ENCODE measurements at regions not wholly inside any gene's neighbourhood (a gene's known extent, or its start where the extent isn't known, plus 50 kb on each side); places are given as distances from the start of the nearest gene placed in this dataset.
A peak's percentile ranks its signal among the peaks of the same experiment; 100 is the strongest.

DNA sequence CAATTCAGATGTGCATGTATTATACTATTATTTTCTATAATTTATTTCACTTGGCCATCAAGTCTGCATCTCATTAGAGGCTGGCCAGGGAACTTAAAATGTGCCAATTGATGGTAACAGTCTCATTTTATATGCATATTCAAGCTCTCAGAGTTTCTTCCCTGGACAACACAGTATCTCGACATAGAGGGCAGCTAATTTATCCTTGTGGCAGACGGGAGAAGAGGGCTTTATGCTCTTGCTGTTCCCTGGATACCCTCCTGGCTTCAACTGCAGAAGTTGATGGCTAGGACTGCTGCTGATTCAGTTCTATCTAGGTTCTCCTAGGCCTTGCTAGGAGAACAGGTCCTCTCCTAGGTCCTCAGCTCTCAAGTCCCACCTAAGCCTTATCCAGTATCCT is 99.1 kb upstream of the NPHP3 start:
- DNase-seq = no peak

DNA sequence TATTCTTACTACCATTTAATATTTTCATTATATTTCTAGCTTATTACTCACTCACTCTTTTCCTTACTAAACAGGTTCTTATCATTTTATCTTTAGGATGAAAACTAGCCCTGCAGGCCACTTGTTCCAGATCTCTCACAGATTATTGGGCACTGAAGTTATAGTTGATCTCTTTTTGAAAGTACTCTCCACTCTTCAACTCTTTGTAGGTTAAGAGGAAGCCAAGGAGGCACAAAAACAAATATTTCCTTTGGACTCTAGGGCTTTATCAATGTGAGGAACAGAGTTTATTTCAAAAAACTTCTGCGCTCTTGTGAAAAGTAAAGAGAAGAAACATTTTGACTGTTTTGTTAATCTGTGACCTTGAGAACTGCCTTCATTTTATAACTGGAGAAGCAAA is 96.0 kb upstream of the NPHP3 start:
- no peak for DNase-seq

DNA sequence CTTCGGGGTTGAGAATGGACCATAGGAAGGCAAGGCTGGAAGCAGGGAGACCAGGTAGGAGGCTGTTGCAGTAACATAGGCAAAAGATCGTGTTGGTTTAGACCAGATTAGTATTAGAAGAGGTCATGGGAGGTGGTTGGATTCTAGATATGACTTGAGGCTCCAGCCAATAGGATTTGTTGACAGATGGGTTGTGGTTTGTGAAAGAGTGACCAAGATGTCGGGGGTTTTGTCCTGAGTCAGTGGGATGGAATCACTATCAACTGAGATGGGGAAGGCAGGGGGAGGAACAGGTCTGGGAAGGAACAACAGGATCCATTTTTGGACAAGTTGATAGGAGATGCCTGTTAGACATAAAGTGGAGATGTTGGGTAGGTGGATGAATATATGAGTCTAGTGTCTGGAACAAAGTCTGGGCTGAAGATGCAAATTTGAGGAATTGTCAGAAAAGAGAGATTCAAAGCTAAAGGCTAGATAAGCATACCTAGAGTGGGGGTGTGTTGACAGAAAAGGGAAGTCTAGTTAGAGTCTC is 95.5 kb upstream of the NPHP3 start:
- DNase-seq = no peak

DNA sequence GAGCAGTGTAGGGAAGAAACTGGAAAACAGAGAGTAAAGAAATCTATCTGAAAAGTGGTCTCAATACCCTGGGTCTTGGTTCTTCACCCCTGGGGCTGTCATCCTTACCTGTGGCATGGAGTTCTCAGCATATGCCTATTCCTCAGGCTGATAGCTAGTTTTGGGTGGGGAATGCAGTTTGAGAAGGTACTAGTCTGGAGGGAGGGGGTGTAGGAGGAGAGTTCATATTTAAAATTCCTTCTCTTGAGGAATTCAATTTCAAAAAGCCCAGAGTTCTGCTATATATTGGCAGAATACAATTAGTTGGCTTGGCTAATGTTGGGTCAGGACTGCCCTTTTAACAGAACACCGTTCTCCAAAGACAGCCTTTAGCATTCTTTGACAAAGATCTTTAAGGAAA is 82.9 kb upstream of the NPHP3 start:
- no peak for DNase-seq

DNA sequence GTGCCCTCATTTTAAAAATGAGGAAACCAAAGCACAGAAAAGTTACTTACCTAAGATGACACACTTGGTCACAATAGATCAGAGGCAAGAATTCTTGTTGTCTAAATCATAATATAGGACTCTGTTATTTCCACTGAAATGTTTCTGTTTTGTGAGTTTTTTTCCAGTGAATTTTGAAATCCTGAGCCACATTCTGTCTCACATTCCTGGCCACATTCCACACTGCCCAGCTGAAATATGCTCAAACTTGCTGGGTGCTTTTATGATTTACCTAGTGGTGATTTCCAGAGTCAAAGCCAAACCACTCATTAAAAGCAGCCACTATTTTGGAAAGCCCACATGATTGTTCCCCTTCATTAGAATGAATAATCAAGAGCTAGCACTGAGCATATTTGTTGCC is 82.3 kb upstream of the NPHP3 start:
- DNase-seq = no peak

DNA sequence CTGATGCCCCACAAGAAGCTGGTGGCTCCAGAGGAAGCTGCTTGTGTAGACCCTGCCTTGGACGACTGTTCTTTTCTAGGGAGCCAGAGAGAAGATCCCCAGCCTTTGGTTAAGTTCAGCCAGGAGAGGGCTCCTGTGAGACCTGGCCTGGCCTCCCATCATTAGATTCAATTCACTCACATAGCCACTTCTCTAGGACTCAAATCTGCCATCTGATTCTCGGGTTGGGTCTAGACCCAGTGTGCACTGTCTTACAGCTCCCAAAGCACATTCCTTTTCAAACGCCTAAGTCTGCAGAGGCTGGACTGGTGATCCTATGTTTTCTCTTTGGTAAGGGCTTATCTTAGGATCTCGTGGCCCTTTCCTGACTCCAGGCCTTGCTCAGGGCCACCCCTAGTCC is 81.7 kb upstream of the NPHP3 start:
- DNase-seq = peak in 1 of 2 experiments; percentile 50

DNA sequence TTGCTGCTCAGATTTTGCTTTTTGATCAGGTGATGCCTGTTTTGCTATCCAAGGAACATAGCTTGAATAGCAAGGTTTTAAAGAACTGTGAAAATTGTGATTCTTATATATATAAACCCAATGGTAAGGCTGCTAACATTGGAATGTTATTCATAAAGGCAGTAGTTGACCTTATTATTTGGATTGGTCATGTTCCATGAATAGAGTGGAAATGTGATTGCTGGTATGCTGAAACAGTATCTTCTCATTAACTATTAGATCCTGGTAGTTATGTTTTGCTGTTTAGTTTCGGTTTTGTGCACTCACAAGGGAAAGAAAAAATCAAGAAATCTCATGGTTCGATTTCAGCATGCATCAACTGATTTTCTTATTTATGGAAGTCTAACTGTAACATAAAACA is 78.7 kb upstream of the NPHP3 start:
- DNase-seq = no peak

DNA sequence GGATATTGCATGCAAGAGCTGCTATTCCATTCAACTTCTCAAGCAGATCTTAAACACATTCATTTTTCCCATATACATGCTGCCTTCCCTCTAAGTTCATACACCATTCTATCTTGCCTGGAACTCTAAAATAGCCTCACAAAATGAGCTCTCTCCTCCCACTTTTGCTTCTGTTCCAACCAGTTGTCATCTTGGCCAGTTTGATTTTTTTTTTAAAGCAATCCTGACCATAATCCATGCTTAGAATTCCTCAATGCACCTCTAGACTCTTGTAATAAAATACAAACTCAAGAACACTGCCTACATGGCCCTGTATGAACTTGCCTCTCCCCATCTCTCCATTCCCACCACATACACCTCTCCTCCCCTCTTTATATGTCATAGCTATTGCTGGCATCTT is 68.6 kb upstream of the NPHP3 start:
- no peak for DNase-seq

DNA sequence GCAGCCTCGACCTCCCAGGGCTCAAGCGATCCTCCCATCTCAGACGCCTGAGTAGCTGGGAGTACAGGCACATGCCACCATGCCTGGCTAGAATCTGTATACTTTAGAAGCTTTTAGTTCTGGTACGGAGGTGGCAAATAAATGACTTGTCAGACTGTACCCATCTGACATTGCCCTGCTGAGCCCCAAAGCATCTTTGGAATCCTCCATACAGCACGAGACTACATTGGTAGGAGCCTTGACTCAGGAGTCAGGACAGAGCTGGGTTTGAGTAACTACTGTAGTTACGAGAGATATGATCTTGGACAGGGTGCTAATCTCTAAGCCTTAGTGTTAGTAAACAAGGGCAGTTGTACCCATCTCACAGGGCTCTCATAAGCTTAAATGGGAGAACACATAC is 67.8 kb upstream of the NPHP3 start:
- no peak for DNase-seq

DNA sequence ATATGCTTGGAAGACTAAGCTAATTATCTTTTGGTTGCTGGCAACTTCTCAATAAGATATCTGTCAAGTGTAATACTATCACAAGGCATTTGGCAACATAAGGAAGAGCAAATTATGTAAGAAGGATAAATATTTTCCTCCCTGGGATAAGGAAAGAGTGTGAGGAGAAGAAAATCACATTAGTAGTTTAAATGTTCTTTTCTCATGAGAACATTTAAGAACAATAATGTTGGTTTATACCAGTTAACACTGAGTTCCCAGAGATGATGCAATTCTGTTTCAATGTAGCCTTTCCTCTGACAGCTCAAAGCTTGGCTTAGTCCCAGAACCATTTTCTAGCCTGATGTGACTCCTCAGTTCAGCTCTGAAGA is 66.1 kb upstream of the NPHP3 start:
- no peak for DNase-seq

DNA sequence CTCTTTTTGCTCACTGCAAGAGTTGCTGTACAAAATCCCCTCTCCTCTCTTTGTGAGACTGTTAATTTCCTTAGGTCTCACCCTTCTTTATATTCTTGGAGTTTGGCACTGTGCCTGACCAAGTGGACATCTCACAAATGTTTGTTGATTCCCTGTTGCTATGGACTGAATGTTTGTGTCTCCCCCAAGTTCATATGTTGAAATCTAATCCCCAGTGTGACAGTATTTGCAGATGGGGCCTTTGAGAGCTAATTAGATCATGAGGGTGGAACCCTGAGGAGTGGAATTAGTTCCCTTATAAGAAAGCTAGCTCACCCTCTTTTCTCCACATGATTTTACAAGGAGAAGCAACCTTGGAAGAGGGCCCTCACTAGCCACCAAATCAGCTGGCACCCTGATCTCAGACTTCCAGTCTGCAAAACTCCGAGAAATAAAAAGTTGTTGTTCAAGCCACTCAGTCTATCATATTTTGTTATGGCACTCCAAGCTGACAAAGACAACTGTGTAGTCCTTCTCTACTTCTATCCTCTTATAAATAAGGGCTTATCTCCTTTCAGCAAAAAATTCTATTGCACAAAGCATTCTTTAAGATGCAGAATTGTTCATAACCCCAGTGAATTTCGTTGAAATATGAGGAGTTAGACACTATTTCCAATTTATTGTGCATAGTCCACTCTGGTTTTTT is 65.5 kb upstream of the NPHP3 start:
- no peak for DNase-seq

DNA sequence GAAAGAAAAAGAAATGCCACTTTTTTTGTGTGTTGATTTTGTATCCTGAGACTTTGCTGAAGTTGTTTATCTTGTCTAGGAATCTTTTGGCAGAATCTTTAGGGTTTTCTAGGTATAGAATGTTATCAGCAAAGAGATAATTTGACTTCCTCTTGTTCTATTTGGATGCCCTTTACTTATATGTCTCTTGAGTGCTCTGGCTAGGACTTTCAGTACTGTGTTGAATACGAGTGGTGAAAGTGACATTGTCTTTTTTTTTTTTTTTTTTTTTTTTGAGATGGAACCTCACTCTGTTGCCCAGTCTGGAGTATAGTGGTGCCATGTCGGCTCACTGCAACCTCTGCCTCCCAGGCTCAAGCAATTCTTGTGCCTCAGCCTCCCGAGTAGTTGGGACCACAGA is 64.7 kb upstream of the NPHP3 start:
- DNase-seq = no peak

DNA sequence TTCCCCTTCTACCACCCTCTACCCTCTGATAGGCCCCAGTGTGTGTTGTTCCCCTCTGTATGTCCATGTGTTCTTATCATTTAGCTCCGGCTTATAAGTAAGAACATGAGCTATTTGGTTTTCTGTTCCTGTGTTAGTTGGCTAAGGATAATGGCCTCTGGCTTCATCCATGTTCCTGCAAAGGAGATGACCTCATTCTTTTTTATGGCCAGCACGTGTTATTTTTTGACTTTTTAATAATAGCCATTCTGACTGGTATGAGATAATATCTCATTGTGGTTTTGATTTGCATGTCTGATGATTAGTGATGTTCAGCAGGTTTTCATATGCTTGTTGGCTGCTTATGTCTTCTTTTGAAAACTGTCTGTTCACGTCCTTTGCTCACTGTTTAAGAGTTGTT is 63.1 kb upstream of the NPHP3 start:
- peak; percentile 73 to 79 for DNase-seq

DNA sequence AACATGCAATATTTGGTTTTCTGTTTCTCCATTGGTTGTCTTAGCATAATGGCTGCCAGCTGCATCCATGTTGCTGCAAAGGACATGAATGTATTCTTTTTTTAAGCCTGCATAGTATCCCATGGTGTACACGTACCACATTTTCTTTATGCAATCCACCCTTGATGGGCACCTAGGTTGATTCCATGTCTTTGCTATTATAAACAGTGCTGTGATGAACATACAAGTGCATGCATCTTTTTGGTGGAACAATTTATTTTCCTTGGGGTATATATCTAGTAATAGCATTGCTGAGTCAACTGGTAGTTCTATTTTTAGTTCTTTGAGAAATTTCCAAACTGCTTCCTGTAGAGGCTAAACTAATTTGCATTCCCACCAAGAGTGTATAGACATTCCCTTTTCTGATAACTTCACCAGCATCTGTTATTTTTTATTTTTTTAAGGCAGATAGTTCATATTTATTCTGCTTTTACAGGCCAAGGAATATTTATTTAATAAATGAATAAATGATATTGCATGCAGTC is 62.4 kb upstream of the NPHP3 start:
- DNase-seq = peak in 1 of 2 experiments; percentile 8

DNA sequence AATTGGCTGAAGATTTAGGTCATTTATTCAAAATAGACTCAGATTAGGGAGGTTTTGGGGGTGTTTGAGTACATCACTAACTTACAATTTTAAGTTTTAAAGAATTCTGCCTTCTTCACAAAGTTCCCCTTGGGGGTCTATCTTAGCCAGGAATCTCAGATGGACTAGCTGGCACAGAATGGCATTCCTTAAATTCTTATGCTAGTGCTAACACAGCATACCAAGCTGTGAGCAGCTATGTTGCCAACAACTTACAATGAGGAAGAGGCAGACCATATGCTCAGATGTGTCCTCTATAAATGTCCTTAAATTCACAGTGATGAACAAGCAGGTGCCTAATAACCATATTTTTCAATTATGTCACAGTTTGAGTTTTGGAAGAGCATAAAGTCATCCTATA is 60.9 kb upstream of the NPHP3 start:
- DNase-seq = no peak

DNA sequence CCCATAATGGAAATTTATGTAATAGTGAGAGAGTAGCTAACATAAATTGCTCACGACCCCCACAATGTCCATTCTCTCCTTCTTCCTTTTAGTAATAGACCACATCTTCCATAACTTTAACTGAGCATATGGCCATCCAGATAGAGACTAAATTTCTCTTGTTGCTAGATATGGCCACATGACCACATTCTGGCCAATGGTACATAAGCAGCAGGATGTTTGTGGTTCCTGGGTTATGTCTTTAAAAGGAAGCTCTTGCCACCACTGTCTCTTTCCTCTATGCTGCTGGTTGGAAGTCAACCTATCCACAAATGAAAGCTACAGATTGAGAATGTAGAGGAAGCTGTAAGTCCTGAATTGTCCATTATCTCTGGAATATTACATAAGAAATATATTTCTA is 59.7 kb upstream of the NPHP3 start:
- no peak for DNase-seq

DNA sequence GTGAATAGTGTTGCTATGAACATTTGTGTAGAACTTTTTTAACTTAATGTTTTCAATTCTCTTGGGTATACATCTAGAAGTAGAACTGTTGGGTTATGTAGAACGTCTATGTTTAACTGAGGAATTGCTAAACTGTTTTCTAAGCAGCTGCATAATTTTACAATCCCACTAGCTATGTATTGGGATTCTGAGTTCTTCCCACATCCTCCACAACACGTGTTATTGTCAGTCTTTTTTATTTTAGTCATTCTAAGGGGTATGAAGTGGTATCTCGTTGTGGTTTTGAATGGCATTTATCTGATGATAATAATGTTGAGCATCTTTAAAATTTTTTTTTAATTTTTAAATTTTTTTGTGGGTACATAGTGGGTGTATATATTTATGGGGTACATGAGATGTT is 55.0 kb upstream of the NPHP3 start:
- no peak for DNase-seq

DNA sequence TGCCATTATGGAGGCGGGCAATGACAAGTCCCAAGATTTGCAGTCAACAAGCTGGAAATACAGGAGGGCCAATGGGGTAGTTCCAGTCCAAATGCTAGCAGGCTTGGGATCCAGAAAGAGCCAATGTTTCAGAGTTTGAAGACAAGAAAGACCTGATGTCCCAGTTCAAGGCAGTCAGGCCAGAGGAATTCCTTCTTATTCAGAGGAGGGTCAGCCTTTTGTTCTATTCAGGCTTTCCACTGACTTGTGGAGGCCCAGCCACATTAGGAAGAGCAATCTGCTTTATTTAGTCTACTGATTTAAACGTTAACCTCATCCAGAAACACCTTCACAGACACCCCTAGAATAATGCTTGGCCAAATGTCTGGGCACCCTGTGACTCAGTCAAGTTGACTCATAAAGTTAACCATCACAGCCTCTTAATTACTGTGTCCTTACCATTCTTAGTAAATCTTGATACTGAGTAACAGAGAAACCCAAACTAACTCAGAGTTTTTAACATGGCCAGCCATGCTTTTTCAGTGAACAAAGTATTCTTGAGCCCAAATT is 50.9 kb upstream of the NPHP3 start:
- no peak for DNase-seq

DNA sequence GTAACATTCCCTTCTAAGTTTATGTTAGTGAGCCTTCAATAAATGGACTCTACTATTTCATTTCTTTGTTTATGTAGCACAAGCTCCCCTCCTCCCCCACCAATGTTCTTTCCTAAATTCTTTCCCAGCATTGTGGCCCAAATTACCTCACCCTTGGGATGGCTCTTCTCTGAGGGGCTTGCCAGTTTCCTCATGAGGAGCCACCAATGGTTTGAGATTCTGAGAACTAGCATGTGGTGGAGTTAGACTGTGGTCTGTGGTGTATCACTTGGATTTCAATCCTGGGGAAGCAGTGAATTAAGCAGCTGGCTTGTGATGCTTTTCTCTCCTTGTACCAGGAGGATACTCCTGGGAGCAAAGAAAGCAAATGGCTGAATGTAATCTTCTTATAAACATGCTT is 50.0 kb upstream of the NPHP3 start:
- no peak for DNase-seq

All from NCI-H526 (cell line).